HepG2 (cell line): ENCODE measurements at regions not wholly inside any gene's neighbourhood (a gene's known extent, or its start where the extent isn't known, plus 50 kb on each side); places are given as distances from the start of the nearest gene placed in this dataset.

Experiments
- ATAC-seq: fragments of 200-7000 bp; cut with Tn5 transposase; 3 replicates; pipeline ENCODE4 v1.9.1; 2020; ENCODE audit warnings: mild to moderate bottlenecking, moderate library complexity
- BruUV-seq: library from RNA; stranded (reverse); fragments of 400-500 nt; replicated peaks from 2 replicates; lab custom pipeline; 2021; lab: Mats Ljungman, UMichigan
- CTCF ChIA-PET: fragments of 300-600 bp; formaldehyde crosslinking; extraction: SDS; loops from one replicate; lab custom pipeline; 2021; ENCODE audit warnings: low total read pairs, inconsistent platforms, low intra/inter-chr PET ratio; lab: Yijun Ruan, JAX
- POLR2A ChIA-PET: fragments of 350-600 bp; sonication (Branson Sonifier 250); formaldehyde crosslinking; loops from one replicate; lab custom pipeline; 2020; ENCODE audit warnings: antibody characterized with exemption, inconsistent platforms; lab: Yijun Ruan, JAX
- DNase-seq: peaks from one replicate; pipeline ENCODE4 v3.0.0-alpha.2; 2015; ENCODE audit warnings: low spot score
- FAIRE-seq: peaks from 3 replicates; lab custom pipeline; 2011; peaks lifted over from hg19 to GRCh38; lab: Jason Lieb, UNC
- H2AFZ ChIP-seq: one replicate; pipeline ENCODE4 v1.6.1; 2011; ENCODE audit warnings: low read length, inconsistent platforms
- H3K27ac ChIP-seq: fragments of 300-600 bp; 3 replicates; pipeline ENCODE4 v1.8.0; 2011; ENCODE audit warnings: mixed run types, mild to moderate bottlenecking, mixed read lengths, low read length, inconsistent platforms; ENCODE audit not compliant: insufficient read depth; ENCODE audit errors: extremely low read length
- H3K27me3 ChIP-seq, 2 experiments: fragments of 200-600 bp in 1 of 2; 2 replicates in 1 of 2; 3 replicates in 1 of 2; pipeline versions ENCODE4 v1.6.0 to v1.8.0; 2011; ENCODE audit warnings: low read length in 2 of 2, mild to moderate bottlenecking in 2 of 2, moderate library complexity in 2 of 2, inconsistent platforms in 1 of 2; ENCODE audit not compliant: insufficient read depth in 2 of 2, control insufficient read depth in 1 of 2
- H3K36me3 ChIP-seq, 2 experiments: fragments of 200-600 bp in 1 of 2; replicated peaks in 1 of 2; 2 replicates in 1 of 2; 3 replicates in 1 of 2; pipeline versions ENCODE4 v1.5.1 to v1.8.0; 2011; ENCODE audit warnings: low read length in 2 of 2, inconsistent platforms in 1 of 2; ENCODE audit not compliant: insufficient read depth in 2 of 2, control insufficient read depth in 1 of 2
- H3K4me1 ChIP-seq: 2 replicates; pipeline ENCODE4 v1.5.1; 2012; ENCODE audit warnings: low read length, inconsistent platforms; ENCODE audit not compliant: insufficient read depth
- H3K4me2 ChIP-seq: 2 replicates; pipeline ENCODE4 v1.6.0; 2011; ENCODE audit warnings: low read depth, low read length, inconsistent platforms
- H3K4me3 ChIP-seq, 3 experiments: fragments of 200-600 bp in 1 of 3; sonication (generic), shearing (Covaris generic) in 1 of 3; replicated peaks in 1 of 3; 2 replicates each; pipeline ENCODE4 v1.5.1; 2011 to 2016; ENCODE audit warnings: low read length in 3 of 3, inconsistent platforms in 2 of 3, low read depth in 2 of 3, mild to moderate bottlenecking in 2 of 3, control low read depth in 1 of 3, mixed read lengths in 1 of 3; ENCODE audit not compliant: insufficient read depth in 1 of 3
- H3K79me2 ChIP-seq: one replicate; pipeline ENCODE4 v1.6.1; 2011; ENCODE audit warnings: low read length, inconsistent platforms; ENCODE audit not compliant: insufficient read depth
- H3K9ac ChIP-seq: 2 replicates; pipeline ENCODE4 v1.6.0; 2011; ENCODE audit warnings: mild to moderate bottlenecking, low read depth, low read length, inconsistent platforms; ENCODE audit not compliant: insufficient read depth
- H3K9me3 ChIP-seq: 2 replicates; pipeline ENCODE4 v1.5.1; 2012; ENCODE audit warnings: mild to moderate bottlenecking, low read length
- H4K20me1 ChIP-seq: 2 replicates; pipeline ENCODE4 v1.6.0; 2011; ENCODE audit warnings: inconsistent platforms, mild to moderate bottlenecking, low read length, moderate library complexity; ENCODE audit not compliant: insufficient read depth
- CEBPB ChIP-seq: IDR thresholded peaks from 2 replicates; pipeline ENCODE4 v1.6.1; 2011; ENCODE audit warnings: low read depth, low read length, improper control_type of control experiment, borderline replicate concordance
- HBP1 ChIP-seq: IDR thresholded peaks from 2 replicates; pipeline ENCODE4 v1.6.1; 2016; ENCODE audit warnings: low read depth, control low read depth
- HDAC2 ChIP-seq: sonication (generic); formaldehyde crosslinking; IDR thresholded peaks from 2 replicates; pipeline ENCODE4 v1.4.0; 2020; ENCODE audit warnings: missing genetic modification reagents
- SP1 ChIP-seq, 2 experiments: fragments of 450-650 bp in 1 of 2; sonication (generic) in 1 of 2; formaldehyde crosslinking in 1 of 2; IDR thresholded peaks; 2 replicates each; pipeline versions ENCODE4 v1.4.0 to v1.6.1; 2016 to 2020; ENCODE audit warnings: missing genetic modification reagents in 1 of 2
- TBP ChIP-seq: sonication (generic); formaldehyde crosslinking; IDR thresholded peaks from 2 replicates; pipeline ENCODE4 v1.5.0; 2020; ENCODE audit warnings: missing genetic modification reagents
- TRIM24 ChIP-seq: sonication (generic); formaldehyde crosslinking; IDR thresholded peaks from 2 replicates; pipeline ENCODE4 v1.8.0; 2022; ENCODE audit warnings: mild to moderate bottlenecking, missing genetic modification reagents
- ZNF281 ChIP-seq: sonication (generic); formaldehyde crosslinking; IDR thresholded peaks from 2 replicates; pipeline ENCODE4 v1.4.0; 2020; ENCODE audit warnings: missing genetic modification reagents, borderline replicate concordance
- WGBS: methylation state at CpG from one replicate; pipeline ENCODE4 v1.1.6; 2017; ENCODE audit warnings: low lambda C conversion rate; 5-methylcytosine and 5-hydroxymethylcytosine counted together
- in situ Hi-C: cut with HindIII; loops from 2 replicates; pipeline ENCODE4 v1.10.0; 2017; ENCODE audit warnings: low pct_unique_long_range_greater_than_20kb; ENCODE audit not compliant: extremely low pct_ligation_motif_present
- intact Hi-C: fragments of 100-400 bp; cut with micrococcal nuclease; formaldehyde crosslinking; loops from one replicate; pipeline ENCODE4 v1.10.0; 2022; ENCODE audit not compliant: unreplicated experiment

DNA sequence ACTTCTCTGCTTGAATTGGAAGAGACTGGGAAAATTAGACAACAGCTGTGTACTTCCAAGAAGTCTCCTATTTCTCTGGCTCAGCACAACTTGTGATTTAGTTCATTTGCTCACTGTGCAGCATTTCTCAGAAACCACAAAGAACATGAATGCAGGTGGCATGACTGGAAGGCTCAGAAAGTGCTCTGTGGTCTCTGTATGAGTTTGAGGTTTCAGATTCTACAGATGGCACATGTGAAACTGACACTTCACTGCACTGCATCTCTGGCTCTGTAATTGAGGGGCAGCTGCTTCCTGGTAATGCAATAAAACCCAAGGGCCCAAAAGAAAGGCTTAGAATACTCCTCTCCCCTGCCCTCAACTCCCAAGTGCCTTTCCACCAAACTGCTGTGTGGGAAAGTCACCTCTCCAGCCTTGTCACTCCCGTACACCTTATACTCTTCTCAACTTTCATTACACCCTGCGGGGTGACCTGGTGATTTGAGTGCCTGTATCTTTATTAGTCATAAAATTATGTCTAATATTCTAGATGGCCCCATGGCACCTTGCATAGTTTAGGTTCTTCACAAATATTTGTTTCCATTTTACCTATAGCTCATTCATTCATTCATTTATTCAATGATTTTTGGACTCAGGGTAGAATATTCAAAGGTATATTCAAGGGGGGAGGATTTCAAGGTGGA, 82.5 kb downstream of the ESM1 start:
- H3K36me3 ChIP-seq: no peaks in the 10 kb centered on the region
- H3K4me3 ChIP-seq: no peak overlapping the region
- no peak for ATAC-seq
- H3K4me1 ChIP-seq: no peaks in the 10 kb centered on the region
- H4K20me1 ChIP-seq: no peaks in the 10 kb centered on the region
- H3K79me2 ChIP-seq: no peaks in the 10 kb centered on the region
- H3K4me2 ChIP-seq: no peak overlapping the region
- POLR2A ChIA-PET: no interaction called here
- H3K9me3 ChIP-seq: no peaks in the 10 kb centered on the region
- TF ChIP-seq CEBPB (no peak), TRIM24 (CRISPR knock-in tag) (no peak), SP1 (IDR thresholded peaks at IDR 0.05) (no peak), SP1 (CRISPR knock-in tag; IDR thresholded peaks at IDR 0.05) (no peak), TBP (no peak), ZNF281 (CRISPR knock-in tag) (no peak), HDAC2 (CRISPR knock-in tag) (no peak), HBP1 (CRISPR knock-in tag) (no peak)
- CTCF ChIA-PET: no interaction called here
- WGBS: 2% methylated on average over 2 of the region's 2 CpGs
- BruUV-seq: no TSS peak
- no peaks in the 10 kb centered on the region for H3K27me3 ChIP-seq
- in situ Hi-C loops: no loop called here
- intact Hi-C loops: no loop called here
- no peak overlapping the region for H2AFZ ChIP-seq
- no peak for FAIRE-seq
- DNase-seq: no peak
- no peak overlapping the region for H3K27ac ChIP-seq
- no peak overlapping the region for H3K9ac ChIP-seq
